ENCODE measurements at regions not wholly inside any gene's neighbourhood (a gene's known extent, or its start where the extent isn't known, plus 50 kb on each side); places are given as distances from the start of the nearest gene placed in this dataset.

- TF ChIP-seq BRCA1 (IDR thresholded peaks at IDR 0.05; ENCODE audit: low read depth, low read length) (no peak), YY1 (IDR thresholded peaks at IDR 0.05; ENCODE audit: low read depth, low read length) (no peak), CBX8 (IDR thresholded peaks at IDR 0.05; ENCODE audit: borderline replicate concordance, low read depth, low read length) (no peak), PHF8 (conservative IDR thresholded peaks at IDR 0.05; ENCODE audit: low read depth, low read length) (no peak), CHD7 (IDR thresholded peaks at IDR 0.05; ENCODE audit: insufficient replicate concordance, low read length) (no peak)
These were observed 345.9 kb downstream of the FAM72C start (continued) for GRCh38 chr1:143625886-143626285.
